ENCODE measurements at regions not wholly inside any gene's neighbourhood (a gene's known extent, or its start where the extent isn't known, plus 50 kb on each side); places are given as distances from the start of the nearest gene placed in this dataset.

DNA sequence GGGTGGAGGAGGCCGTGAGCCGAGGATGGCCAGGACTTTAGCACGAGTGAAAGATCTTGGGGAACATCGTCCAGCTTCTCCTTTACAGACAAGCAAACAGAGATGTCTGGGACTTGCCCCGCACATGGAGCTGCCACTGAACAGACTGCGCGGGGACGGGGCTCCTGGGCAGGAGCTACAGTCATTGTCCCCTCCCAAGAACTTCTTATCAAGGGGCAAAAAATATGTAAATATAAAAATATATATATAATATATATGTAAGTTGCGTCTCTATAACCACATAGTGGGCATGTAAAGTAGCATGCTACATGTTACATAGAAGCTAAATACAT, 245.0 kb upstream of the SALL3 start:
- ChIA-PET POLR2A (no interaction called here), CTCF (ENCODE audit: low intra/inter-chr PET ratio, low total read pairs) (no interaction called here)
- DNase-seq (ENCODE audit: low spot score) (no peak), FAIRE-seq (no peak), ATAC-seq (no peak)
- in situ Hi-C loops (cut with HindIII; ENCODE audit: extremely low pct_ligation_motif_present, low pct_unique_long_range_greater_than_20kb), result no loop called here
- Histone ChIP-seq H3K27ac (ENCODE audit: extremely low read length, insufficient read depth, low read length) (no peak overlapping the region), H3K4me1 (ENCODE audit: insufficient read depth, low read length) (no peaks in the 10 kb centered on the region), H4K20me1 (ENCODE audit: insufficient read depth, low read length) (no peaks in the 10 kb centered on the region), H3K4me3 (replicated peaks in 1 of 3; ENCODE audit: insufficient read depth in 1 of 3, low read depth in 2 of 3, low read length in 3 of 3) (no peak overlapping the region), H3K4me2 (ENCODE audit: low read depth, low read length) (no peak overlapping the region), H3K27me3 (ENCODE audit: control insufficient read depth in 1 of 2, insufficient read depth in 2 of 2, low read length in 2 of 2) (peaks cover 3 to 45% of the 10 kb centered on the region in 2 experiments; a peak in 4 of 5 replicates), H2AFZ (ENCODE audit: low read length) (no peak overlapping the region), H3K79me2 (ENCODE audit: insufficient read depth, low read length) (no peaks in the 10 kb centered on the region), H3K9ac (ENCODE audit: insufficient read depth, low read depth, low read length) (no peak overlapping the region), H3K36me3 (replicated peaks in 1 of 2; ENCODE audit: control insufficient read depth in 1 of 2, insufficient read depth in 2 of 2, low read length in 2 of 2) (no peaks in the 10 kb centered on the region), H3K9me3 (ENCODE audit: low read length) (no peaks in the 10 kb centered on the region)
- WGBS (ENCODE audit: low lambda C conversion rate), result 53% methylated on average over 9 of the region's 9 CpGs
- TF ChIP-seq ZNF83 (CRISPR knock-in tag; IDR thresholded peaks at IDR 0.05; ENCODE audit: borderline replicate concordance) (no peak), NFE2L1 (CRISPR knock-in tag; IDR thresholded peaks at IDR 0.05; ENCODE audit: borderline replicate concordance) (no peak), RBFOX2 (IDR thresholded peaks at IDR 0.05; ENCODE audit: low read depth, low read length) (no peak), CEBPG (CRISPR knock-in tag; IDR thresholded peaks at IDR 0.05) (no peak), PHF5A (CRISPR knock-in tag; IDR thresholded peaks at IDR 0.05; ENCODE audit: low read depth, unreplicated experiment) (no peak), ZNF530 (CRISPR knock-in tag; IDR thresholded peaks at IDR 0.05; ENCODE audit: low read depth) (no peak), ZNF138 (CRISPR knock-in tag; IDR thresholded peaks at IDR 0.05; ENCODE audit: low read depth) (no peak), ZNF503 (CRISPR knock-in tag; IDR thresholded peaks at IDR 0.05) (no peak), ZNF275 (CRISPR knock-in tag; IDR thresholded peaks at IDR 0.05; ENCODE audit: borderline replicate concordance) (no peak)
- TF ChIP-seq, protein P1, sequence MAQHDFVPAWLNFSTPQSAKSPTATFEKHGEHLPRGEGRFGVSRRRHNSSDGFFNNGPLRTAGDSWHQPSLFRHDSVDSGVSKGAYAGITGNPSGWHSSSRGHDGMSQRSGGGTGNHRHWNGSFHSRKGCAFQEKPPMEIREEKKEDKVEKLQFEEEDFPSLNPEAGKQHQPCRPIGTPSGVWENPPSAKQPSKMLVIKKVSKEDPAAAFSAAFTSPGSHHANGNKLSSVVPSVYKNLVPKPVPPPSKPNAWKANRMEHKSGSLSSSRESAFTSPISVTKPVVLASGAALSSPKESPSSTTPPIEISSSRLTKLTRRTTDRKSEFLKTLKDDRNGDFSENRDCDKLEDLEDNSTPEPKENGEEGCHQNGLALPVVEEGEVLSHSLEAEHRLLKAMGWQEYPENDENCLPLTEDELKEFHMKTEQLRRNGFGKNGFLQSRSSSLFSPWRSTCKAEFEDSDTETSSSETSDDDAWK (CRISPR knock-in tag; IDR thresholded peaks at IDR 0.05), result no peak
- intact Hi-C loops (cut with micrococcal nuclease; ENCODE audit: unreplicated experiment), result no loop called here
- no TSS peak for BruUV-seq (replicated peaks)

Data from HepG2 (cell line).